ENCODE measurements at regions not wholly inside any gene's neighbourhood (a gene's known extent, or its start where the extent isn't known, plus 50 kb on each side); places are given as distances from the start of the nearest gene placed in this dataset.
"Not testable (repeated sequence)": the region's sequence is repeated elsewhere in the genome, so short reads cannot be mapped to it uniquely, and the experiment has no call there.

DNA sequence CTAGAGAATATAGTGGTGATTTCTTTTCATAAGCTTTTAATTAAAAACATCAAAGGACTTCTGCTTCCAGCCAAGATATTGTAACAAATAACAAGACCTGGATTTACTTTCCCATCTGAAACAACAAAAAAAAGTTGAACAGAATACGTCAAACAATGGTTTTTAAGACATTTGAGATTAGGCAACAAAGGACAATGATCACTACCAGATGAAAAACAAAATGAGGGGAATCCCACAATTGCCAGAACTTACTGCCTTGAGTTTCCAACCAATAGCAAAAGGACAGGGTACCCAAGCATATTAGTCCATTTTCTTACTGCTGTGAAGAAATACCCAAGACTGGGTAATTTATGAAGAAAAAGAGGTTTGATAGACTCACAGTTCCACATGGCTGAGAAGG, 341.4 kb upstream of the INTU start:
- DNase-seq = no peak

DNA sequence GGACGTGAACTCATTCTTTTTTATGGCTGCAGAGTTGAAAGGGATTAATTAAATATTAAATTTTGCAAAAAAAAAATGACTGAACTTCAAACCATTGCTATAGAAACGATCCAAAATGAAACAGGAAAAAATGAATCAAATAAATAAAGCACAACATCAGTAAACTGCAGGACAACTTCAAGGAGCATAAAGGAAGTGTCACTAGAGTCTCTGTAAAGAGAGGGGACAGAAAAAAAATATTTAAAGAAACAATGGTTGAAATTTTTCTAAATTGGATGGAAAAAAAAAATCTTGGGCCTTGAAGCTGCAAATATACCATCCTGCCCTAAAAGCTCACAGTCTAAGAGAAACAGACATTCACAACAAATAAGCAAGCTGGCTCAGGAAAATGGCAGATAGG, 339.3 kb upstream of the INTU start:
- DNase-seq = no peak

DNA sequence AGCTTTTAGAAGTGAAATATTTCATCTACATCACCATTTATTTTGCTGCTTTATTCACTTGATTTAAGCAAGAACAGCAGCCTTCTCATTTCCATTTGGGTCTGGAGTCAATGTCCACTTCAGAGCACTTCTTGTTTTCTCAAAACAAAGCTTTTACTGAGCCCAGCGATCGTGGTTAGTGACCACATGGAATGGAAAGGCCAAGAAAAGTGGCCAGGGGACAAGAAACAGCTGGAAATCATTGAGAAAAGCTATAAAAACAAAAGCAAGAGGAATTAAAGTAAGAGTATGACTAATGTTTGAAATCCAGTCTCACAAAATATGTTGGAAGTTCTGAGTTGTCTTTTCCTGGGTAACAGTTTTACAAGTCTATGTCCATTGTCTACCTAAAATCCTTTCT, 328.4 kb upstream of the INTU start:
- DNase-seq = no peak

DNA sequence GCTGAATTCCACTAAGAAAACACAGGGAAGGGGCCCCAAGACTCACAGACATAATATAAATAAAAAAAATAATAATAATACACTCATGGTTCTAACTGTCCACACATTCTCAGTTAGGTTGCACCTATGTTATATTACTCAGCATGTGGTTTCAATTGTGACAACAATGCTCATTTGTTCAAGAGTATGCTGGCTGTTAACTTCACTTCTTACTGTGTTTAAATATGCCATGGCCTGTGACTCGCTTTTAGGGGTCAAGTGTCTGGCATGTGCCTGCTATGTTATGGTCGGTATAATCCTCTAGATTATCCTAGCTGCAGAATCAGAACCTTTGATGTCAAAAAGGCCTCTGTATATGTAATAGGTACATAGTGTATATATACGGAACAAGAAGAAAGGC, 324.8 kb upstream of the INTU start:
- DNase-seq = no peak

DNA sequence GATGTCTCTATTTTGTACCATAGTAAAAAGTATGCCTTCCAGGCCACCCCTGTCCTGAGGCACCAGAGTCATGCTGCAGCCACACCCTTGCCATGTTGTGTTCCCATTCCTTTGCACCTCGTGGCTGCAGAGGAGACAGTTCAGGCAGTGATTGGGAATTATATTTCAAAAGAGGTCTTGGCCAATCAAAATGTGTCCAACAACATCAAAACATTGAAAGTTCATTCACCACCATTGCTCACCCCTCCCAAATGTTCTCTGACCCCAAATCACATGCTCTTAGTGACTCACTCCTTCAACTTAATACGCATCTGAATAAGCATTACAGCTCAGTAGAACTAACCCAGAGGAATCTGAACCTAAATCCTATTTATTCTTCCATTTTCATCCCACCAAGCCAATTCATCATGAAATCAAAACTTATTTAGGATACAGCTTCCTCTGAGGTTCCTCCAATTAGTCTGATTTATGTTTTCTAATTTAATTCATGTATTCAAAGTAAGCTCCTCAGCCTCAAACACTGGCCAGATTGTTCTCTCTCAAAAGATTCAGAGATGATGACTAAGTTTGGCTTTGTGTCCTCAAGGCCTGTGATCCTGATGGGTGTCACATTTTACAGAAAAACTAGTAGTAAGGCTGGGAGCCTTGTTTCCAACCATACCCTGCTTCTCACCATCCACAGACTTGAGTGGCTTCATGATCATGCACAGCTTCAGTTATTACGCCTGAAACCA, 323.2 kb upstream of the INTU start:
- DNase-seq = no peak

DNA sequence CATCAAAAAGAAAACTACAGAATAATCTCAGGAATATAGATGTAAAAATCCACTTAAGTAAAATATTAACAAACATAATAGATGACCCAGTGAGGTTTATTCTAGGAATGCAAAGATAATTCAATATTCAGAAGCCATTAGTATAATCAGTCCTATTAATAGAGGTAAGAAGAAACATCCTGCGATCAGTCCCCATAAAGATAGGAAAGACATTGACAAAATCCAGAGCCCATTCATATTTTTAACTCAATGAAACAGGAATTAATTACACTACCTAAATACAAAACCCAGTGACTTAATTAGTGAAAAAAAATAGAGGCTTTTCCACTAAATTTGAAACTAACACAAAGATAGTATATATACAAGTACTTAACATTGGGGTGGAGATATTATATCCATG, 321.4 kb upstream of the INTU start:
- DNase-seq = no peak

DNA sequence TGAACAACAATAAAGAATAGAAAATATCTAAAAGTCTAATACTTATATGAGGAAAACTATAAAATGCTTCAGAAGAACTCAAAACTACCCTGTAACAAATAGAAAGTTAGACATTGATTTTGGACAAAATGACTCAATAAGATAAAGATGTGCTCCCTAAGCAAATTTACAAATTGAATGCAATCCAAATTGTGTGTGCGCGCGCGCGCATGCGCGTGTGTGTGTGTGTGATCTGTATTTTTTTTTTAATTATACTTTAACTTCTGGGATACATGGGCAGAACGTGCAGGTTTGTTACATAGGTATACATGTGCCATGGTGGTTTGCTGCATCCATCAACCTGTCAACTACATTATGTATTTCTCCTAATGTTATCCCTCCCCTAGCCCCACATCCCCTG, 320.8 kb upstream of the INTU start:
- DNase-seq = no peak

DNA sequence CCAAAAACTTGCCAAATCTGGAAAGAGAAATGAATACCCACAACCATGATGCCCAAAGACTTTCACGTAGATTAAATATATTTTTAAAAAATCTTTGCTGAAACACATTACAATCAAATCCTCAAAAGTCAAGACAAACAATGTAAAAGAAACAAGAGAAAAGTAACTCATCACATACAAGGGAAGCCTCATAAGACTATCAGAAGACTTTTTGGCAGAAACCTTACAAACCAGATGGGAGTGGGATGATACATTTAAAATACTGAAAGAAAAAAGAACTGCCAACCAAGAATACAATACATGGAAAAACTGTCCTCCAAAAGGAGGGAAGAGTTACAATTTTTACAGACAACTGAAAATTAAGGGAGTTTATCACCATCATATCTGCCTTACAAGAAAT, 319.0 kb upstream of the INTU start:
- no peak for DNase-seq

DNA sequence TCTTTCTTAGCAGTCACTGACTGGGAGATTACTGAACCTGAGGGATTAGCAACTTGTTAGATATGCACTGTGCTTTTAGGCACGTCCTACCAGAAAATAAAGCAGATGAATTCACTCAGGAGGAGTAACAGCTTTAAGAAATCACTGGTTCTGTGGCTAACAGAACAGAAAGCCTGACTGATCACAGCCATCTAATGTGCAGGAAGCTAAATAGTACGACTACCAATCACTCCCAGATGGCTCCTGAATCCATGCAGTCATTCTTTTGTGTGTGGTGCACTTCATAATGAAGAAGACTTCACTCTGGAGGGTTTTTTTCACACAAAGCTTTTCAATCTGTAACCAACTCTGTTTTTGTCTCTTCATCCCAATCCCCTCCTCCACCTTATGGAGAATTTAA, 305.3 kb upstream of the INTU start:
- no peak for DNase-seq

DNA sequence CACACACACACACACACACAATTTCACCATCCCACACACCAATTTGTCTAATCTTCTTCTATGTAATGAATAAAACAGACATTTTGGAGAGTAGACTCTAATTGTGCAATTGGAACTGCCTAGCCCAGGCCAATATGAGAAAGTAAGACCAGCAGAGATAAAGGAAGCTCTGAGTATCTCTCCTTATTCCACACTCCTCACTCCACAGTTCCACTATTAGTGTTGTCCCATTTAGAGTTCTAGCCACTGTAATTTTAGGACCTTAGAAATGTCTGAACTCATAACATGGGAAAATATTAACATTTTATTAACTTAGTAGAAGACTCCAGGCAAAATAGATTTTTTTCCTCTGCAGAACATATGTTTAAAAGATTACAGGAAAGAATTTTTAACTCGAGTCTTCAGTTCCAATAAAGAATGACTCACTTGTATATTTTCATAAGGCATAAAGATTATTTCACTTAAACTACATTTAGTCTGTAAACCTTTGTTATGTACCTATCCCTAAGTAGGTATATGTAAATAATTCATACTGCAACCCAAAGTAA, 297.6 kb upstream of the INTU start:
- no peak for DNase-seq

DNA sequence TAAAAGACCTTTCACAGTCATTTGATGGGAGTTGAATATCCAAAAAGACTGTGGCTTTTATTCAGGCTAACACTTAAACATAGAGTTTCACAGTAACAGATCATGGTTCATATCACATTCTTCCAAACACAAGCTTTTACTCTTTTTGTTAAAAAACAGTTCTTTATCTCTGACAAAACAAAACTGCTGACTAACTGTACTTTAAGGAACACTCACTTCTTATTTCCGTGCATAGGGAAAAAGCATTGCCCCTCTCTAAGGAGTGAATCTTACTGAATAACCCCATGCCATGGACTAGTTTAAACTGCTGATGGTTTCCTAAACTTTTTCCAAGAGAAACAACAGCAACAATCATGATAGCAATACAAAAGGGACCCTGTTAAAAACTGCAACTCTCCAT, 297.0 kb upstream of the INTU start:
- no peak for DNase-seq

DNA sequence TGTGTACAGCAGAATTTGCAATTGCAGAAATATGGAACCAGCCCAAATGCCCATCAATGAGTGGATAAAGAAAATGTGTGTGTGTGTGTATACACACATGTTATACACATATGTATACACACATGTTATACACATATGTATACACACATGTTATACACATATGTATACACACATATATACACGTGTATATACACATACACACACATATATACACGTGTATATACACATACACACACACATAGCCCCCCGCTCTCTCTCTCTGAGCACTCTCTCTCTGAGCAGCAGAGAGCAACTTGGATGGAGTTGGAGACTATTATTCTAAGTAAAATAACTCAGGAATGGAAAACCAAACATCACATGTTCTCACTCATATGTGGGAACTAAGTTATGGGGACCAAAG, 289.6 kb upstream of the INTU start:
- DNase-seq = not testable (repeated sequence)

DNA sequence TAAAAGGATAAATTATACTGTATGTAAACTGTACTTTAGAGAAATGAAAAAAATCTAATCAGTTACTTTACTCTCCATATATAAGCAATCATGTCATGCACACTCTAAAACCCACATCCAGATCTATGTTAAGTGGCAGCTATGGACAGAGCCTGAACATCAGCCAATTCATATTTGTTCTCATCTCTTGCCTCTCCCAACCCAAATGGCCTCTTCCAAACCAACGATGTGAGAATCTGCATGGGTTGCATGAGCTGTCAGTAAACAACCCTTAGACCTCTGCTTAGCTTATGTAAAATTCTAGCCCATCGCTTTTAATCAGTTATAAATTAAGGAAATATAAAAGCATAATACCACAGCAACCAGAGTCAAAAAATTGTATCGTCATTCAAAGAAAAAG, 288.7 kb upstream of the INTU start:
- no peak for DNase-seq

DNA sequence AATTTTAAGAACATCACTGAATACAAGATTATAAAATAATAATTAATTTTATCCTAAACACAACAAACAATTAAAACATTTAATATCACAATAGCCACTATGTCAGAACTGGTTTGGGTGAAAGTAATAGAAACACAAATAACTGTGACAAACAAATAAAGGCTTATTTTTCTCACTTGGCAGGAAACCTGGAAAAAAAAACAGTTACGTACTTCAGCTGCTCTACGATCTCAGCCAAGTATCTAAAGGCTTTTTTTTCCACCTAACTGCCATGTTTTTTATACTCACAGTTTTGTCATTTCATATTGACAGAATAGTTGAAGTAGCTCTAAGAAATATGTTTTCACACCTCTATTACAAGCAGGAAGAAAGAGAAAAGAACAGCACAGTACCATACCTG, 284.8 kb upstream of the INTU start:
- DNase-seq = no peak

DNA sequence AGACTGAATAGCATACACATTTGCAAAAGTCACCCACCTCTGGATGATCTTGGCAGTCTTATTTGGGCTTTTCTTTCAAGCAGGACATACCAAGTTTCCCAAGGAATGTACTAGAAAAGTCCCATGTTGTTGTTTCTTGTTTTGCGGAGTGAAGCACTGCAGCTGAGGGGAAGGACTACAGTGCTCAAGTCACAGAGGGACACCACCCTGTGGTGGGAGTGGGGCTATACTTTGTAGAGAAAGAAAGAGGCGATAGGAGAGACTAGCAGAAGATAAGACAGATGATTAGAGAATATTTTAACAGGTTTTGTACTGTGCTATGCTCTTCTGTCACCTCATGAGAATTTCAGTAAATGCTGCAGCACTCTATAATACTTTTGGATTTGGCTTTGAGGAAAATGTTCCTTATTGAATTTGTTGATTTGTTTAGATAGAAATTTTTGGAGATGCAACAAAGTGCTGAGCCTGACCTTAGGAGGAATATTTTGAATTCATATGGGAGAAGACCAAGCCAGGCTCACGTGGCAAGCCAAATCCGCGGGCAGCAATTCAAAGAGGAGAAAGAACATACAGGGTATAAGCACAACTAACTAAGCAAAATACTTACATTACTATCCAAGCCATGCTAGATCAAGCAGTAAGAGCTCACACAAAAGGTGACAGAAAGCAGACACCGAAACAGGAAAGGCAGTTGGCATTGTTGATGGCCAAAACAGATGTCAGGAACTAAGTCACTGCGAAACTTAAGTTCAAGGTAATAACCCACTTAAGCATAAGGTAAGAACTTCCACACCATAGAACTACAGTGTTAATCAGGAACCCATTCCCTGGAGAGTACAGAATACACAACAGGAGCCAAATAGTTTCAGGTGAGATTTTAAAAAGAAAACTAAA, 280.3 kb upstream of the INTU start:
- DNase-seq = no peak

DNA sequence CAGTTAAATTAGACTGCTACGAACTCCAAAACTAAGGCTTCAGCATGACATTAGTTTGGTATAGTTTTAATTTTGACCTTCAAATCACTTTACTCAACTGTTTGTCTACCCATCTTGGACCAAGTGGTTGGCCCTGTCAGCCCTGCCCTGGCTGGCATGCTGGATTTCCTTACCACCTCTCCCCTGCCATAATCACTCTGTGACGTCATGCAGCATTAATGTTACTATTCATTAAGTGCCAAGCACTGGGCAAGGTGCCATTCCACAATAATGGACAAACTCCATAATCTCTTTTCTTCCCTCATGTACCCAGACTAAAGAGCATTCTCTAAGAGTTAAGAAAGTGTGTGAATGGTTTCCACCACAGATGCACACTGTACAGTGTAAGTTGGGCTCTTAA, 277.0 kb upstream of the INTU start:
- no peak for DNase-seq

DNA sequence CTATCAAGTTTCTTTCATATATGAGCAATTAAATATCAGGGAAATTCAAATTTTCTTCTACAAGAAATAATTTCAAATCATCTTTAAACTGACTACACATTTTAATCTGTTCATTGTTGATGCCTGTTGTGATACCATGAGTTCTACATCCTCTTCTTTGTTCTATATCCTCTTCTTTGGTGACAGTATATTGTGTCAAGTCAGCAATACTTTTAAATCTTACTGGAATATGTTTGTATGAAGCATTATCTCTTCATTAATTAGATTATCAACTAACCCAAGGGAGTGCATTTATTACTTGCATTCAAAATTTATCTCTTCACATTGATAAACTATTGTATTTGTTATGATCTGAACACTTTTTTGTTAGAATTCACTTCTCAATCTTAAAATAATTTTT, 275.0 kb upstream of the INTU start:
- DNase-seq = no peak

DNA sequence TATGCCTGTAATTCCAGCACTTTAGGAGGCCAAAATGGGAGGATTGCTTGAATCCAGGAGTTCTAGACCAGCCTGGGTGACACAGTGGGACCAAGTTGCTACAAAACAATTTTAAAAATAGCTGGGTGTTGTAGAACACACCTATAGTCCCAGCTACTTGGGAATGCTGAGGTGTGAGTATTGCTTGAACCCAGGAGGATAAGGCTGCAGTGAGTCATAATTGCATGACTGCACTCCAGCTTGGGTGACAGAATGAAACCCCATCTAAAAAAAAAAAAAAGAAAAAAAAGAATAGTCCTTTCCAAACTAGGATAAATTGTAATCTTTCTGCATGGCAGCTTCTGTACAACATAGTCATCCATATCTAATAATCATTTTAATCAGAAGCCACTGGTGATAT, 270.1 kb upstream of the INTU start:
- no peak for DNase-seq

DNA sequence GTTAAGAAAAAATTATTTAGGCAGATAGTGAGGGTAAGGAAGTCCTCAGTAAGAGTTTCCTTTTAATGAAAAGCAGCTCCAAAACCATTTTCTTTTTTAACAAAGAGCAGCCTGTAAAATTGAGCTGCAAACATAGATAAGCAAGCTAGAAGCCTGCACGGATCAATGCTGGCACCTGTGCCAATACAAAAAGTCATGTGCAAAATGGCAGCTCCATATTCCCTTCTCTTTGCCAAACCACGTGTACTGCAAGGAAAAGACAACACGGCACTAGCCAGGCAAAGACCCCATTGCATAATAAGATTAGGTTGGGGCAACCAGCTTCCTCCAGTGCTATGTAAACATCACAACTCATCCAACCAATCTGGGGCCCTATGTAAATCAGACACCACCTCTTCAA, 268.4 kb upstream of the INTU start:
- DNase-seq = no peak

DNA sequence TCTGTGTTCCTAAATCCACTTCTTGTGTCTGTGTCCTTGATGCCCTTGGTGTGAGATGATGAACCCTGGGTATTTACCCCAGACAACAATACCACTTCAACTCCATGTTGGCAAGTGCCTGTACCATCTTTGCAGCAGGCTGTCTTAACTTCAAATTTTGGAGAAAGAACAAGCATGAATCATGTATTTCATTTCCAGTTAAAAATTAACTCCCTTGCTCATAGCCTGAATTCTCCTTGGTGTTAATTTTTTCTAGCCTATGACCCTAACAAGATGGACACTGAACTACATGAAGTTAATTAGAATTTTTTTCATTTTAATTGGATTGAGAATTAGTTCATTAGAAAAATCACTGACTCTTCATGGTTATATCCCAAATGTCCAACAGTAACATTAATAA, 267.8 kb upstream of the INTU start:
- DNase-seq = no peak

DNA sequence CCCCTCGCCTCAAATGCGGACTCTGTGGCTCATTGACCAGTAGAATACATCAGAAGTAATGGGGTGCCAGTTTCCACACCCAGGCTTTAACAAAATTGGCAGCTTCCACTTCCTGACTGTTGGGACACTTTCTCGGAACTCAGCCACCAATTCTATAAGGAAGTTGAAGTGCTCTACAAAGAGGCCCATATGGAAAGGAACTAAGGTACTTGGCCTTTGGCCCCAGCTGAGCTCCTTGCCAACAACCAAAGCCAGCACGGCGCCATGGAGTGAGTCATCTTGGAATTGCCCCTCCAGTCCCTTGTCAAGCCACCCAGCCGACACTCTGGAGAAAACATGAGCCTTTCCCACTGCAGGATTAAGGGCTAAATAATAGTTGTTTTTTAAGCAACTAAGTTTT, 262.2 kb upstream of the INTU start:
- DNase-seq = no peak

DNA sequence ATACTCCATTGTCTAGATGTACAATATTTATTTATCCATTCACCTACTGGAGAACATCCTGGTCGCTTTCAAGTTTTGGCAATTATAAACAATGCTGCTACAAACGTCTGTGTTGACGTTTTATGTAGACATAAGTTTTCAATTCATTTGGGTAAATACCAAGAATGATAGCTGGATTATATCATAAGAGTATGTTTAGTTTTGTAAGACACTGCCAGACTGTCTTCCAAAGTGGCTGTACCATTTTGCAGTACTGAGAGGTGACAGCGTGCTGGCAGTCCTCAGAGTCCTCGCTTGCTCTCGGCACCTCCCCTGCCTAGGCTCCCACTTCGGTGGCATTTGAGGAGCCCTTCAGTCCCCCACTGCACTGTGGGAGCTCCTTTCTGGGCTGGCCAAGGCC, 253.3 kb upstream of the INTU start:
- DNase-seq = no peak

DNA sequence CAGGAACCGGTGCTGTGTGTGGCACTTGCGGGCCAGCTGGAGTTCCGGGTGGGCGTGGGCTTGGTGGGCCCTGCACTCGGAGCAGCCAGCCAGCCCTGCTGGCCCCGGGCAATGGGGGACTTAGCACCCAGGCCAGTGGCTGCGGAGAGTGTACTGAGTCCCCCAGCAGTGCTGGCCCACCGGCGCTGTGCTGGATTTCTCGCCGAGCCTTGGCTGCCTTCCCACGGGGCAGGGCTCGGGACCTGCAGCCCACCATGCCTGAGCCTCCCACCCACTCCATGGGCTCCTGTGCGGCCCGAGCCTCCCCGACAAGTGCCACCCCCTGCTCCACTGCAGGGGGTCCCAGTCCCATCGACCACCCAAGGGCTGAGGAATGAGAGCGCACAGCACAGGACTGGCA, 252.8 kb upstream of the INTU start:
- DNase-seq = not testable (repeated sequence)

DNA sequence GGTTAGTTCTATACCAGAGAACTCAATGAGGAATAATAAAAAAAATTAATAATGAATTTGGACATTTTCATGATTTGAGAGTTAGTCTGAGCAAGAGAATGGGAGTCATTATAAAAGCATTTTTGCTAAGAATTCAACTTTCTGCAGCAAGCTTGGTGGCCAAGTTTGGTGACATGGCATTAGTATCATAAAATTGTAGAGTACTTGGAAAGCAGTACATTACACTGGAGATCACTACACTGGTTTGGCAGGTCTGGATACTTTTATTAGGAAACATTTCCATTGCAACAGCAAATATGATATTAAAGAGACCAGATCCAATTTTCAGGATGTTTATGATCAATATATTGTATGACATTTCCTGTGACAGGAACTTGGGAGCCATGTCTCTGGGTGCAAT, 249.1 kb upstream of the INTU start:
- no peak for DNase-seq
